ENCODE measurements at regions not wholly inside any gene's neighbourhood (a gene's known extent, or its start where the extent isn't known, plus 50 kb on each side); places are given as distances from the start of the nearest gene placed in this dataset.
"Not testable (repeated sequence)": the region's sequence is repeated elsewhere in the genome, so short reads cannot be mapped to it uniquely, and the experiment has no call there.

- Histone ChIP-seq H3K4me1 (ENCODE audit: insufficient read depth) (no peaks in the 10 kb centered on the region), H3K36me3 (ENCODE audit: insufficient read depth) (no peaks in the 10 kb centered on the region), H3K27ac (ENCODE audit: low read depth) (no peak overlapping the region), H3K4me3 (ENCODE audit: low read depth, low read length) (no peak overlapping the region)
- 80% methylated on average over 3 of the region's 3 CpGs for WGBS
- no peak for DNase-seq (ENCODE audit: extremely low spot score)
Measured at GRCh38 chr6:76840865-76841264, 622.4 kb downstream of the HTR1B start.

- H3K4me3 ChIP-seq (ENCODE audit: low read depth, low read length) = no peak overlapping the region
- no peaks in the 10 kb centered on the region for H3K36me3 ChIP-seq (ENCODE audit: insufficient read depth)
- WGBS = 89% methylated on average over 3 of the region's 3 CpGs
- H3K27ac ChIP-seq (ENCODE audit: low read depth) = no peak overlapping the region
- DNase-seq (ENCODE audit: extremely low spot score) = no peak
- no peaks in the 10 kb centered on the region for H3K4me1 ChIP-seq (ENCODE audit: insufficient read depth)
Measured at GRCh38 chr6:76840041-76840745, 623.1 kb downstream of the HTR1B start.

- Histone ChIP-seq H3K27ac (ENCODE audit: low read depth) (no peak overlapping the region), H3K4me3 (ENCODE audit: low read depth, low read length) (no peak overlapping the region), H3K4me1 (ENCODE audit: insufficient read depth) (no peaks in the 10 kb centered on the region), H3K36me3 (ENCODE audit: insufficient read depth) (no peaks in the 10 kb centered on the region)
- 86% methylated on average over 2 of the region's 2 CpGs for WGBS
- no peak for DNase-seq (ENCODE audit: extremely low spot score)
Measured at GRCh38 chr6:76839505-76839904, 623.8 kb downstream of the HTR1B start.

- DNase-seq (ENCODE audit: extremely low spot score) = no peak
- Histone ChIP-seq H3K36me3 (ENCODE audit: insufficient read depth) (no peaks in the 10 kb centered on the region), H3K4me1 (ENCODE audit: insufficient read depth) (no peaks in the 10 kb centered on the region), H3K4me3 (ENCODE audit: low read depth, low read length) (no peak overlapping the region), H3K27ac (ENCODE audit: low read depth) (no peak overlapping the region)
- 81% methylated on average over 5 of the region's 5 CpGs for WGBS
Measured at GRCh38 chr6:76837564-76837963, 625.7 kb downstream of the HTR1B start.

- no peak for DNase-seq (ENCODE audit: extremely low spot score)
- no peak overlapping the region for H3K4me3 ChIP-seq (ENCODE audit: low read depth, low read length)
- no peaks in the 10 kb centered on the region for H3K36me3 ChIP-seq (ENCODE audit: insufficient read depth)
- WGBS = 62% methylated on average over 1 of the region's 1 CpG
- no peaks in the 10 kb centered on the region for H3K4me1 ChIP-seq (ENCODE audit: insufficient read depth)
- H3K27ac ChIP-seq (ENCODE audit: low read depth) = no peak overlapping the region
Measured at GRCh38 chr6:76835695-76836094, 627.6 kb downstream of the HTR1B start.

GRCh38 chr6:76835293-76835692 lies 628.0 kb downstream of the HTR1B start:
- Histone ChIP-seq H3K4me3 (ENCODE audit: low read depth, low read length) (no peak overlapping the region), H3K4me1 (ENCODE audit: insufficient read depth) (no peaks in the 10 kb centered on the region), H3K36me3 (ENCODE audit: insufficient read depth) (no peaks in the 10 kb centered on the region), H3K27ac (ENCODE audit: low read depth) (no peak overlapping the region)
- 33% methylated on average over 1 of the region's 1 CpG for WGBS
- DNase-seq (ENCODE audit: extremely low spot score) = no peak

- no peaks in the 10 kb centered on the region for H3K36me3 ChIP-seq (ENCODE audit: insufficient read depth)
- H3K27ac ChIP-seq (ENCODE audit: low read depth) = no peak overlapping the region
- DNase-seq (ENCODE audit: extremely low spot score) = no peak
- no peak overlapping the region for H3K4me3 ChIP-seq (ENCODE audit: low read depth, low read length)
- H3K4me1 ChIP-seq (ENCODE audit: insufficient read depth) = no peaks in the 10 kb centered on the region
Measured at GRCh38 chr6:76834399-76834798, 628.9 kb downstream of the HTR1B start.

GRCh38 chr6:76831299-76831698 lies 632.0 kb downstream of the HTR1B start:
- no peak overlapping the region for H3K27ac ChIP-seq (ENCODE audit: low read depth)
- no peak for DNase-seq (ENCODE audit: extremely low spot score)
- H3K4me3 ChIP-seq (ENCODE audit: low read depth, low read length) = no peak overlapping the region
- no peaks in the 10 kb centered on the region for H3K4me1 ChIP-seq (ENCODE audit: insufficient read depth)
- no peaks in the 10 kb centered on the region for H3K36me3 ChIP-seq (ENCODE audit: insufficient read depth)
- WGBS = 41% methylated on average over 3 of the region's 3 CpGs

- DNase-seq (ENCODE audit: extremely low spot score); H3K36me3 ChIP-seq (ENCODE audit: insufficient read depth); H3K4me1 ChIP-seq (ENCODE audit: insufficient read depth); H3K27ac ChIP-seq (ENCODE audit: low read depth); H3K4me3 ChIP-seq (ENCODE audit: low read depth, low read length): not testable (repeated sequence)
- WGBS = 86% methylated on average over 6 of the region's 6 CpGs
Measured at GRCh38 chr6:76823578-76823977, 639.7 kb downstream of the HTR1B start.

- no peak overlapping the region for H3K4me3 ChIP-seq (ENCODE audit: low read depth, low read length)
- H3K36me3 ChIP-seq (ENCODE audit: insufficient read depth) = no peaks in the 10 kb centered on the region
- DNase-seq (ENCODE audit: extremely low spot score) = no peak
- 98% methylated on average over 4 of the region's 4 CpGs for WGBS
- no peak overlapping the region for H3K27ac ChIP-seq (ENCODE audit: low read depth)
- no peaks in the 10 kb centered on the region for H3K4me1 ChIP-seq (ENCODE audit: insufficient read depth)
Measured at GRCh38 chr6:76818451-76818850, 644.8 kb downstream of the HTR1B start.

GRCh38 chr6:76817429-76817828 lies 645.9 kb downstream of the HTR1B start:
- H3K4me3 ChIP-seq (ENCODE audit: low read depth, low read length) = no peak overlapping the region
- no peak overlapping the region for H3K27ac ChIP-seq (ENCODE audit: low read depth)
- 94% methylated on average over 5 of the region's 5 CpGs for WGBS
- H3K4me1 ChIP-seq (ENCODE audit: insufficient read depth) = no peaks in the 10 kb centered on the region
- no peak for DNase-seq (ENCODE audit: extremely low spot score)
- no peaks in the 10 kb centered on the region for H3K36me3 ChIP-seq (ENCODE audit: insufficient read depth)

GRCh38 chr6:76814496-76815458 lies 648.5 kb downstream of the HTR1B start:
- no peaks in the 10 kb centered on the region for H3K36me3 ChIP-seq (ENCODE audit: insufficient read depth)
- WGBS = 26% methylated on average over 7 of the region's 7 CpGs
- no peak overlapping the region for H3K4me3 ChIP-seq (ENCODE audit: low read depth, low read length)
- no peak overlapping the region for H3K27ac ChIP-seq (ENCODE audit: low read depth)
- H3K4me1 ChIP-seq (ENCODE audit: insufficient read depth) = no peaks in the 10 kb centered on the region
- no peak for DNase-seq (ENCODE audit: extremely low spot score)

- Histone ChIP-seq H3K36me3 (ENCODE audit: insufficient read depth) (no peaks in the 10 kb centered on the region), H3K27ac (ENCODE audit: low read depth) (no peak overlapping the region), H3K4me1 (ENCODE audit: insufficient read depth) (no peaks in the 10 kb centered on the region), H3K4me3 (ENCODE audit: low read depth, low read length) (no peak overlapping the region)
- DNase-seq (ENCODE audit: extremely low spot score) = no peak
- 86% methylated on average over 13 of the region's 13 CpGs for whole genome bisulfite sequencing
Measured at GRCh38 chr6:76810286-76810685, 653.0 kb downstream of the HTR1B start.

- no peaks in the 10 kb centered on the region for H3K36me3 ChIP-seq (ENCODE audit: insufficient read depth)
- WGBS = 93% methylated on average over 5 of the region's 5 CpGs
- no peak overlapping the region for H3K4me3 ChIP-seq (ENCODE audit: low read depth, low read length)
- no peak for DNase-seq (ENCODE audit: extremely low spot score)
- H3K4me1 ChIP-seq (ENCODE audit: insufficient read depth) = no peaks in the 10 kb centered on the region
- H3K27ac ChIP-seq (ENCODE audit: low read depth) = no peak overlapping the region
Measured at GRCh38 chr6:76803038-76803580, 660.2 kb downstream of the HTR1B start.
